SK-N-SH (cell line): ENCODE measurements at regions not wholly inside any gene's neighbourhood (a gene's known extent, or its start where the extent isn't known, plus 50 kb on each side); places are given as distances from the start of the nearest gene placed in this dataset.

Experiments used
- CTCF ChIA-PET: fragments of 300-600, 350-600 bp; formaldehyde crosslinking; extraction: SDS; loops from one replicate; lab custom pipeline; 2021; lab: Yijun Ruan, JAX
- POLR2A ChIA-PET: fragments of 350-600 bp; sonication (Branson Sonifier 250); formaldehyde crosslinking; extraction: SDS; loops from one replicate; lab custom pipeline; 2020; ENCODE audit warnings: antibody characterized with exemption, inconsistent platforms; lab: Yijun Ruan, JAX
- DNase-seq: peaks from one replicate; pipeline ENCODE4 v3.0.0; 2012
- H2AFZ ChIP-seq: fragments of 200-600 bp; sonication (generic); 2 replicates; pipeline ENCODE4 v1.8.1; 2016; ENCODE audit warnings: antibody characterized with exemption, mild to moderate bottlenecking, low read depth
- H3F3A ChIP-seq: fragments of 200-600 bp; sonication (generic); replicated peaks from 2 replicates; pipeline ENCODE3; 2016; ENCODE audit warnings: antibody characterized with exemption, mild to moderate bottlenecking; ENCODE audit not compliant: insufficient read depth
- H3K27ac ChIP-seq, 2 experiments: fragments of 200-500 bp in 1 of 2; fragments of 200-600 bp in 1 of 2; sonication (Bioruptor generic) in 1 of 2; sonication (generic), shearing (Covaris generic) in 1 of 2; 2 replicates each; pipeline versions ENCODE4 v1.5.1 to v1.6.1; 2014 to 2016; ENCODE audit warnings: low read depth in 2 of 2, inconsistent platforms in 1 of 2, low read length in 1 of 2, mild to moderate bottlenecking in 1 of 2, mixed read lengths in 1 of 2
- H3K27me3 ChIP-seq: fragments of 200-600 bp; sonication (generic), shearing (Covaris generic); 2 replicates; pipeline ENCODE4 v1.6.1; 2016; ENCODE audit warnings: mixed run types; ENCODE audit not compliant: insufficient read depth
- H3K36me3 ChIP-seq, 2 experiments: fragments of 200-500 bp in 1 of 2; fragments of 200-600 bp in 1 of 2; sonication (Bioruptor generic) in 1 of 2; sonication (generic) in 1 of 2; replicated peaks in 1 of 2; 2 replicates each; pipeline versions ENCODE3 to v1.5.1; 2014 to 2016; ENCODE audit warnings: low read length in 1 of 2, mild to moderate bottlenecking in 1 of 2; ENCODE audit not compliant: insufficient read depth in 2 of 2, control insufficient read depth in 1 of 2
- H3K4me1 ChIP-seq, 2 experiments: fragments of 200-500 bp in 1 of 2; fragments of 200-600 bp in 1 of 2; sonication (Bioruptor generic) in 1 of 2; sonication (generic), shearing (Covaris generic) in 1 of 2; 2 replicates each; pipeline versions ENCODE4 v1.5.1 to v1.6.1; 2014 to 2016; ENCODE audit warnings: low read depth in 1 of 2, low read length in 1 of 2, mixed run types in 1 of 2; ENCODE audit not compliant: insufficient read depth in 2 of 2, control insufficient read depth in 1 of 2
- H3K4me2 ChIP-seq: fragments of 200-600 bp; sonication (generic), shearing (Covaris generic); 2 replicates; pipeline ENCODE4 v1.6.1; 2017; ENCODE audit warnings: mixed run types
- H3K4me3 ChIP-seq, 2 experiments: fragments of 200-500 bp in 1 of 2; fragments of 200-600 bp in 1 of 2; sonication (Bioruptor generic) in 1 of 2; sonication (generic), shearing (Covaris generic) in 1 of 2; 2 replicates each; pipeline versions ENCODE4 v1.5.1 to v1.8.1; 2014 to 2016; ENCODE audit warnings: low read depth in 2 of 2, inconsistent platforms in 1 of 2, low read length in 1 of 2, mild to moderate bottlenecking in 1 of 2, mixed read lengths in 1 of 2, moderate library complexity in 1 of 2
- H3K79me2 ChIP-seq: fragments of 200-600 bp; sonication (generic); 2 replicates; pipeline ENCODE4 v1.8.1; 2017; ENCODE audit warnings: mild to moderate bottlenecking; ENCODE audit not compliant: insufficient read depth
- H3K9ac ChIP-seq: fragments of 200-600 bp; sonication (generic); 2 replicates; pipeline ENCODE4 v1.6.1; 2017; ENCODE audit warnings: mixed run types
- H3K9me2 ChIP-seq: fragments of 200-600 bp; sonication (generic); 2 replicates; pipeline ENCODE4 v1.6.1; 2017; ENCODE audit warnings: mixed run types
- H3K9me3 ChIP-seq: fragments of 200-600 bp; sonication (generic); 2 replicates; pipeline ENCODE4 v1.6.1; 2017; ENCODE audit warnings: mixed run types, mild to moderate bottlenecking, moderate library complexity
- H4K20me1 ChIP-seq: fragments of 200-600 bp; sonication (generic); 2 replicates; pipeline ENCODE4 v1.6.1; 2017; ENCODE audit warnings: mild to moderate bottlenecking, mixed run types; ENCODE audit not compliant: insufficient read depth
- EP300 ChIP-seq, 2 experiments: IDR thresholded peaks; 2 replicates each; pipeline versions ENCODE4 v1.4.0 to v1.6.1; 2012; ENCODE audit warnings: borderline replicate concordance in 1 of 2, low read depth in 1 of 2, low read length in 1 of 2
- FOXJ3 ChIP-seq: sonication (generic); formaldehyde crosslinking; IDR thresholded peaks from 2 replicates; pipeline ENCODE4 v1.5.1; 2020; ENCODE audit warnings: mild to moderate bottlenecking, missing genetic modification reagents
- FOXM1 ChIP-seq: IDR thresholded peaks from 2 replicates; pipeline ENCODE4 v1.4.0; 2012; ENCODE audit warnings: low read depth, mild to moderate bottlenecking
- JUND ChIP-seq: IDR thresholded peaks from 2 replicates; pipeline ENCODE4 v1.4.0; 2012
- MAX ChIP-seq: IDR thresholded peaks from 2 replicates; pipeline ENCODE4 v1.4.0; 2012; ENCODE audit warnings: low read depth
- MEF2A ChIP-seq: IDR thresholded peaks from 2 replicates; pipeline ENCODE4 v1.4.0; 2012; ENCODE audit warnings: low read depth, borderline replicate concordance
- MXI1 ChIP-seq: IDR thresholded peaks from 2 replicates; pipeline ENCODE4 v1.6.1; 2012; ENCODE audit warnings: mild to moderate bottlenecking, low read depth, low read length, improper control_type of control experiment
- POLR2AphosphoS5 ChIP-seq: IDR thresholded peaks from 2 replicates; pipeline ENCODE4 v1.6.1; 2012; ENCODE audit warnings: low read depth, low read length
- RAD21 ChIP-seq: IDR thresholded peaks from 2 replicates; pipeline ENCODE4 v1.6.1; 2012; ENCODE audit warnings: mild to moderate bottlenecking, low read length
- RFX5 ChIP-seq: IDR thresholded peaks from 2 replicates; pipeline ENCODE4 v1.6.1; 2012; ENCODE audit warnings: mild to moderate bottlenecking, improper control_type of control experiment, low read length
- RXRA ChIP-seq: IDR thresholded peaks from 2 replicates; pipeline ENCODE4 v1.4.0; 2012; ENCODE audit warnings: low read depth, mild to moderate bottlenecking, borderline replicate concordance
- SIN3A ChIP-seq: IDR thresholded peaks from 2 replicates; pipeline ENCODE4 v1.6.1; 2012; ENCODE audit warnings: low read depth, mild to moderate bottlenecking, low read length, moderate library complexity, borderline replicate concordance
- TCF12 ChIP-seq: IDR thresholded peaks from 2 replicates; pipeline ENCODE4 v1.4.0; 2012
- TEAD4 ChIP-seq: IDR thresholded peaks from 2 replicates; pipeline ENCODE4 v1.4.0; 2012; ENCODE audit warnings: mild to moderate bottlenecking, borderline replicate concordance; ENCODE audit not compliant: insufficient read depth
- YY1 ChIP-seq: IDR thresholded peaks from 2 replicates; pipeline ENCODE4 v1.4.0; 2012; ENCODE audit warnings: low read depth, mild to moderate bottlenecking
- WGBS: methylation state at CpG from one replicate; pipeline ENCODE4 v1.1.6; 2017; ENCODE audit warnings: low lambda C conversion rate; 5-methylcytosine and 5-hydroxymethylcytosine counted together
- TF ChIP-seq, protein P1 (sequence below): IDR thresholded peaks from 2 replicates; pipeline ENCODE4; 2012
- TF ChIP-seq, protein P2 (sequence below): IDR thresholded peaks from 2 replicates; pipeline ENCODE4 v1.6.1; 2012; ENCODE audit warnings: mild to moderate bottlenecking, low read depth, low read length, moderate library complexity
- TF ChIP-seq, protein P3 (sequence below): fragments of 150-350 bp; IDR thresholded peaks from 2 replicates; pipeline ENCODE4 v1.6.1; 2017; ENCODE audit warnings: antibody characterized with exemption, low read length, low read depth, borderline replicate concordance

DNA sequence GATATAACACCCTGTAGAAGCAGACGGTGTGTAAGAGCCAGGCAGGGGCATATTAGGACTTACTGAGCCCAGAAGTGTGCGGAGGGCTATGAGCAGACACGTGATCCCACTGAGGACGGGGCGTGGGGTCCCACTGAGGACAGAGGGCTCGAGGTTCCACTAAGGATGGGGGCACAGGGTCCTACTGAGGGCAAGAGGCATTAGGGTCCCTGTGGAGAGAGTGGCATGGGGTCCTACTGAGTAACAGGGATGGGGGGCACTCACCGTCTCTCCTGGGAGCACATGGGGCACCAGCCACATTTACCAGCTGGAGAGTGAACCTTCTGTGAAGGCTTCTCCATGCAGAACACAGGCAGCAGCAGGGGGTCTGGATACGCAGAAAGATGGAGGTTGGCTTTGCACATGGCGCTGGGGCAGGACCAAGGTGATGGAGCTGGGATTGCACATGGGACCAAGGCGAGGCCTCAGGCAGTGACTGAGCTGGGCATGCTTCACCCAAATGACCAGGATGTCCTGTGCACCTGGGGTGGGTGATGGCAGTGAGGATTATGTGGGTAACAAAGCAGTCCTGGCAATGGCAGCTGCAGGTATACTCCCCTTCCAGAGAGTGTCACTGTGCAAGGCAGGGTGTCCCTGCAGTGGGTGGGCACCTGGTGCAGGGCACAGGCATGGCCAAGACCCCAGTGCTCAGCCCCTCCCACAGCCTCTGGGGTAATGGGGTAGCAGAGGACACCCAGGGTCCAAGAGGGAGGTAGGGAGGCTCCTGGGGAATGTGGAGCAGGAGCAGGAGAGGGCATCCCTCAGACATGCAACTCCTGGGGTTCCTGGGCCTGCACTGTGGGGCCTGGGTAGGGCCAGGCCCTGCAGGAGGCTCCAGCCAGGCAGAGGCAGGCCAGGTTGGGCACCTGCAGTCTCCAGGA lies 278.1 kb downstream of the TCERG1L start:
- CTCF ChIA-PET, result no interaction called here
- POLR2A ChIA-PET, result no interaction called here

More for the DNA sequence above, 278.1 kb downstream of the TCERG1L start:
- Histone ChIP-seq H3K9ac (no peak overlapping the region), H2AFZ (no peak overlapping the region), H3K4me2 (no peak overlapping the region), H4K20me1 (no peaks in the 10 kb centered on the region), H3K4me1 (peaks cover 0 to 7% of the 10 kb centered on the region in 2 experiments; a peak in 2 of 4 replicates), H3K36me3 (no peaks in the 10 kb centered on the region), H3K9me3 (no peaks in the 10 kb centered on the region), H3F3A (no peaks in the 10 kb centered on the region), H3K4me3 (no peak overlapping the region), H3K27ac (no peak overlapping the region), H3K27me3 (no peaks in the 10 kb centered on the region), H3K79me2 (no peaks in the 10 kb centered on the region), H3K9me2 (no peaks in the 10 kb centered on the region)
- DNase-seq, result no peak
- WGBS, result 31% methylated on average over 10 of the region's 10 CpGs
- no peak for TF ChIP-seq RAD21
- TF ChIP-seq EP300 (IDR thresholded peaks at IDR 0.05; ENCODE audit: borderline replicate concordance in 1 of 2, low read depth in 1 of 2, low read length in 1 of 2), result no peak
- TF ChIP-seq POLR2AphosphoS5, result no peak
- no peak for TF ChIP-seq YY1
- no peak for TF ChIP-seq RXRA
- TF ChIP-seq TCF12, result no peak
- TF ChIP-seq, protein P1, sequence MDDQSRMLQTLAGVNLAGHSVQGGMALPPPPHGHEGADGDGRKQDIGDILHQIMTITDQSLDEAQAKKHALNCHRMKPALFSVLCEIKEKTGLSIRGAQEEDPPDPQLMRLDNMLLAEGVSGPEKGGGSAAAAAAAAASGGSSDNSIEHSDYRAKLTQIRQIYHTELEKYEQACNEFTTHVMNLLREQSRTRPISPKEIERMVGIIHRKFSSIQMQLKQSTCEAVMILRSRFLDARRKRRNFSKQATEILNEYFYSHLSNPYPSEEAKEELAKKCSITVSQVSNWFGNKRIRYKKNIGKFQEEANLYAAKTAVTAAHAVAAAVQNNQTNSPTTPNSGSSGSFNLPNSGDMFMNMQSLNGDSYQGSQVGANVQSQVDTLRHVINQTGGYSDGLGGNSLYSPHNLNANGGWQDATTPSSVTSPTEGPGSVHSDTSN, result no peak
- TF ChIP-seq, protein P2, sequence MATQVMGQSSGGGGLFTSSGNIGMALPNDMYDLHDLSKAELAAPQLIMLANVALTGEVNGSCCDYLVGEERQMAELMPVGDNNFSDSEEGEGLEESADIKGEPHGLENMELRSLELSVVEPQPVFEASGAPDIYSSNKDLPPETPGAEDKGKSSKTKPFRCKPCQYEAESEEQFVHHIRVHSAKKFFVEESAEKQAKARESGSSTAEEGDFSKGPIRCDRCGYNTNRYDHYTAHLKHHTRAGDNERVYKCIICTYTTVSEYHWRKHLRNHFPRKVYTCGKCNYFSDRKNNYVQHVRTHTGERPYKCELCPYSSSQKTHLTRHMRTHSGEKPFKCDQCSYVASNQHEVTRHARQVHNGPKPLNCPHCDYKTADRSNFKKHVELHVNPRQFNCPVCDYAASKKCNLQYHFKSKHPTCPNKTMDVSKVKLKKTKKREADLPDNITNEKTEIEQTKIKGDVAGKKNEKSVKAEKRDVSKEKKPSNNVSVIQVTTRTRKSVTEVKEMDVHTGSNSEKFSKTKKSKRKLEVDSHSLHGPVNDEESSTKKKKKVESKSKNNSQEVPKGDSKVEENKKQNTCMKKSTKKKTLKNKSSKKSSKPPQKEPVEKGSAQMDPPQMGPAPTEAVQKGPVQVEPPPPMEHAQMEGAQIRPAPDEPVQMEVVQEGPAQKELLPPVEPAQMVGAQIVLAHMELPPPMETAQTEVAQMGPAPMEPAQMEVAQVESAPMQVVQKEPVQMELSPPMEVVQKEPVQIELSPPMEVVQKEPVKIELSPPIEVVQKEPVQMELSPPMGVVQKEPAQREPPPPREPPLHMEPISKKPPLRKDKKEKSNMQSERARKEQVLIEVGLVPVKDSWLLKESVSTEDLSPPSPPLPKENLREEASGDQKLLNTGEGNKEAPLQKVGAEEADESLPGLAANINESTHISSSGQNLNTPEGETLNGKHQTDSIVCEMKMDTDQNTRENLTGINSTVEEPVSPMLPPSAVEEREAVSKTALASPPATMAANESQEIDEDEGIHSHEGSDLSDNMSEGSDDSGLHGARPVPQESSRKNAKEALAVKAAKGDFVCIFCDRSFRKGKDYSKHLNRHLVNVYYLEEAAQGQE, result no peak
- no peak for TF ChIP-seq FOXM1
- no peak for TF ChIP-seq FOXJ3
- TF ChIP-seq RFX5, result no peak
- TF ChIP-seq MEF2A, result no peak
- no peak for TF ChIP-seq SIN3A
- TF ChIP-seq MXI1, result no peak
- no peak for TF ChIP-seq TEAD4
- no peak for TF ChIP-seq MAX
- no peak for TF ChIP-seq JUND
- TF ChIP-seq, protein P3, sequence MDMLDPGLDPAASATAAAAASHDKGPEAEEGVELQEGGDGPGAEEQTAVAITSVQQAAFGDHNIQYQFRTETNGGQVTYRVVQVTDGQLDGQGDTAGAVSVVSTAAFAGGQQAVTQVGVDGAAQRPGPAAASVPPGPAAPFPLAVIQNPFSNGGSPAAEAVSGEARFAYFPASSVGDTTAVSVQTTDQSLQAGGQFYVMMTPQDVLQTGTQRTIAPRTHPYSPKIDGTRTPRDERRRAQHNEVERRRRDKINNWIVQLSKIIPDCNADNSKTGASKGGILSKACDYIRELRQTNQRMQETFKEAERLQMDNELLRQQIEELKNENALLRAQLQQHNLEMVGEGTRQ, result no peak
